MCF 10A (cell line): ENCODE measurements at regions not wholly inside any gene's neighbourhood (a gene's known extent, or its start where the extent isn't known, plus 50 kb on each side); places are given as distances from the start of the nearest gene placed in this dataset.
"Not testable (repeated sequence)": the region's sequence is repeated elsewhere in the genome, so short reads cannot be mapped to it uniquely, and the experiment has no call there.

ENCODE experiments used
- BruUV-seq: library from RNA; stranded (reverse); fragments of 400-500 nt; replicated peaks from 2 replicates; lab custom pipeline; 2021; lab: Mats Ljungman, UMichigan
- CTCF ChIA-PET: fragments of 300-600 bp; sonication (Branson Sonifier 250); formaldehyde crosslinking; extraction: SDS; loops from one replicate; lab custom pipeline; 2021; ENCODE audit warnings: antibody characterized with exemption, inconsistent platforms; lab: Yijun Ruan, JAX
- POLR2A ChIA-PET: fragments of 300-600, 350-650 bp; sonication (Branson Sonifier 250); formaldehyde crosslinking; extraction: SDS; loops from one replicate; lab custom pipeline; 2020; ENCODE audit warnings: antibody characterized with exemption, inconsistent platforms; lab: Yijun Ruan, JAX
- DNase-seq: peaks from one replicate; pipeline ENCODE4 v3.0.0-alpha.2; 2018; ENCODE audit not compliant: unreplicated experiment
- H3K27ac Mint-ChIP-seq: one replicate; pipeline ENCODE4 v1.8.0; 2022; ENCODE audit warnings: mild to moderate bottlenecking, low read depth, mixed read lengths; ENCODE audit not compliant: unreplicated experiment
- H3K27me3 Mint-ChIP-seq: one replicate; pipeline ENCODE4 v1.8.0; 2022; ENCODE audit warnings: mixed read lengths; ENCODE audit not compliant: insufficient read depth, unreplicated experiment
- H3K36me3 Mint-ChIP-seq: one replicate; pipeline ENCODE4 v1.8.0; 2022; ENCODE audit warnings: mild to moderate bottlenecking, moderate library complexity, mixed read lengths; ENCODE audit not compliant: insufficient read depth, unreplicated experiment
- H3K4me1 Mint-ChIP-seq: one replicate; pipeline ENCODE4 v1.8.0; 2022; ENCODE audit warnings: mixed read lengths; ENCODE audit not compliant: insufficient read depth, unreplicated experiment
- H3K4me3 Mint-ChIP-seq: one replicate; pipeline ENCODE4 v1.8.0; 2022; ENCODE audit warnings: mild to moderate bottlenecking, moderate library complexity, mixed read lengths; ENCODE audit not compliant: unreplicated experiment
- H3K9me3 Mint-ChIP-seq: one replicate; pipeline ENCODE4 v1.8.0; 2022; ENCODE audit warnings: mixed read lengths; ENCODE audit not compliant: unreplicated experiment
- CTCF ChIP-seq: fragments of 200-600 bp; IDR thresholded peaks from one replicate; pipeline ENCODE4 v1.8.0; 2022; ENCODE audit warnings: antibody characterized with exemption, mild to moderate bottlenecking; ENCODE audit not compliant: unreplicated experiment
- intact Hi-C: fragments of 100-400 bp; cut with micrococcal nuclease; formaldehyde crosslinking; loops from 2 replicates; pipeline ENCODE4 v1.14.1; 2022

- no TSS peak for BruUV-seq
- Mint-ChIP-seq H3K27me3 (no peaks in the 10 kb centered on the region), H3K27ac (no peak overlapping the region), H3K36me3 (no peaks in the 10 kb centered on the region), H3K4me1 (no peaks in the 10 kb centered on the region), H3K9me3 (peaks cover 15% of the 10 kb centered on the region), H3K4me3 (no peak overlapping the region)
- ChIA-PET POLR2A (no interaction called here), CTCF (interaction anchor here (0.7 kb wide), 1 partner anchor 484 kb away, joined by 3 read pairs; no protein-coding TSS in a partner anchor)
- TF ChIP-seq CTCF = no peak
- intact Hi-C loops = loop anchor here (10.0 kb wide), 1 partner anchor 320 kb away; no protein-coding TSS in a partner anchor
- no peak for DNase-seq
Measured at GRCh38 chr11:50275133-50275532, 242.5 kb downstream of the OR4C45 start.

- Mint-ChIP-seq H3K9me3 (peaks cover 30% of the 10 kb centered on the region), H3K27me3 (no peaks in the 10 kb centered on the region), H3K27ac (no peak overlapping the region), H3K4me3 (no peak overlapping the region), H3K4me1 (no peaks in the 10 kb centered on the region), H3K36me3 (no peaks in the 10 kb centered on the region)
- intact Hi-C loops = loop anchor here (10.0 kb wide), 1 partner anchor 316 kb away; no protein-coding TSS in a partner anchor
- no TSS peak for BruUV-seq
- no peak for TF ChIP-seq CTCF
- DNase-seq = no peak
- POLR2A ChIA-PET = interaction anchor here (0.7 kb wide), 1 partner anchor 15 kb away, joined by 3 read pairs; no protein-coding TSS in a partner anchor
- CTCF ChIA-PET = no interaction called here
Measured at GRCh38 chr11:50278756-50279155, 246.1 kb downstream of the OR4C45 start.

- H3K27me3 Mint-ChIP-seq = no peaks in the 10 kb centered on the region
- ChIA-PET CTCF (no interaction called here), POLR2A (no interaction called here)
- intact Hi-C loops = no loop called here
- H3K27ac Mint-ChIP-seq = no peak overlapping the region
- no peak for DNase-seq
- H3K9me3 Mint-ChIP-seq = no peaks in the 10 kb centered on the region
- BruUV-seq = no TSS peak
- H3K4me3 Mint-ChIP-seq = no peak overlapping the region
- no peak for TF ChIP-seq CTCF
- H3K4me1 Mint-ChIP-seq = no peaks in the 10 kb centered on the region
- H3K36me3 Mint-ChIP-seq = no peaks in the 10 kb centered on the region
Measured at GRCh38 chr11:50298182-50298988, 265.7 kb downstream of the OR4C45 start.

GRCh38 chr11:50330723-50331122, 298.0 kb downstream of the OR4C45 start:
- H3K36me3 Mint-ChIP-seq, H3K27ac Mint-ChIP-seq, BruUV-seq, CTCF ChIA-PET, H3K4me3 Mint-ChIP-seq, H3K27me3 Mint-ChIP-seq, intact Hi-C loops, DNase-seq, POLR2A ChIA-PET: not testable (repeated sequence)
- Mint-ChIP-seq H3K9me3 (peaks cover 16% of the 10 kb centered on the region), H3K4me1 (peaks cover 18% of the 10 kb centered on the region)
